CD4-positive, alpha-beta T cell (primary cell): ENCODE measurements at regions not wholly inside any gene's neighbourhood (a gene's known extent, or its start where the extent isn't known, plus 50 kb on each side); places are given as distances from the start of the nearest gene placed in this dataset.

Source experiments
- ATAC-seq: fragments of 200-7000 bp; cut with Tn5 transposase; one replicate; pipeline ENCODE4 v1.10.0; 2022; ENCODE audit warnings: mild to moderate bottlenecking; ENCODE audit not compliant: poor library complexity
- CTCF ChIA-PET: fragments of 350-600 bp; sonication (Branson Sonifier 250); formaldehyde crosslinking; loops from one replicate; lab custom pipeline; 2021; ENCODE audit warnings: antibody characterized with exemption, inconsistent platforms; lab: Charles Lee
- POLR2A ChIA-PET: fragments of 350-600 bp; sonication (Branson Sonifier 250); formaldehyde crosslinking; loops from one replicate; lab custom pipeline; 2021; ENCODE audit warnings: antibody characterized with exemption, inconsistent platforms; lab: Charles Lee
- DNase-seq, 14 experiments: peaks; one replicate each; pipeline ENCODE4 v3.0.0-alpha.2; 2013 to 2020; ENCODE audit warnings: mixed read lengths in 2 of 14
- H3K27ac ChIP-seq, 2 donors: one replicate each; pipeline versions ENCODE4 v1.5.1 to v1.7.0; 2013; ENCODE audit warnings: low read length in 2 of 2, low read depth in 1 of 2, mild to moderate bottlenecking in 1 of 2
- H3K27me3 ChIP-seq, 2 experiments: 1 replicate in 1 of 2; 2 replicates in 1 of 2; pipeline versions ENCODE4 v1.6.1 to v1.7.0; 2013; ENCODE audit warnings: low read length in 2 of 2, control low read depth in 1 of 2, mild to moderate bottlenecking in 1 of 2, moderate library complexity in 1 of 2; ENCODE audit not compliant: insufficient read depth in 2 of 2, control insufficient read depth in 1 of 2
- H3K36me3 ChIP-seq: one replicate; pipeline ENCODE4 v1.6.1; 2013; ENCODE audit warnings: low read length, control low read depth; ENCODE audit not compliant: insufficient read depth
- H3K4me1 ChIP-seq: one replicate; pipeline ENCODE4 v1.6.1; 2013; ENCODE audit warnings: low read length, control low read depth; ENCODE audit not compliant: insufficient read depth
- H3K4me3 ChIP-seq: one replicate; pipeline ENCODE4 v1.5.1; 2013; ENCODE audit warnings: mild to moderate bottlenecking, low read length, moderate library complexity
- H3K9me3 ChIP-seq, 2 experiments: 1 replicate in 1 of 2; 2 replicates in 1 of 2; pipeline versions ENCODE4 v1.6.1 to v1.7.0; 2013; ENCODE audit warnings: low read length in 2 of 2, mild to moderate bottlenecking in 2 of 2, control low read depth in 1 of 2, moderate library complexity in 1 of 2; ENCODE audit not compliant: control insufficient read depth in 1 of 2, insufficient read depth in 1 of 2
- H3K27ac Mint-ChIP-seq: one replicate; pipeline ENCODE4 v1.8.0; 2020; ENCODE audit warnings: mixed read lengths
- H3K27me3 Mint-ChIP-seq: one replicate; pipeline ENCODE4 v1.8.0; 2021; ENCODE audit warnings: mixed read lengths
- H3K36me3 Mint-ChIP-seq: one replicate; pipeline ENCODE4 v1.8.0; 2021; ENCODE audit warnings: low read depth, mixed read lengths
- H3K4me1 Mint-ChIP-seq: one replicate; pipeline ENCODE4 v1.8.0; 2021; ENCODE audit warnings: low read depth, mixed read lengths
- H3K4me3 Mint-ChIP-seq: one replicate; pipeline ENCODE4 v1.8.0; 2020; ENCODE audit warnings: mild to moderate bottlenecking, mixed read lengths
- H3K9me3 Mint-ChIP-seq: one replicate; pipeline ENCODE4 v1.8.0; 2020; ENCODE audit warnings: mixed read lengths
- intact Hi-C, 2 experiments: fragments of 100-400 bp; cut with DNase I in 1 of 2; cut with micrococcal nuclease in 1 of 2; formaldehyde crosslinking; loops; one replicate each; pipeline versions ENCODE4 v1.15.1 to v1.9.0; 2023 to 2025; cut with DNase I, micrococcal nuclease
- TF ChIP-seq, protein P1 (sequence below): fragments of 200-600 bp; IDR thresholded peaks from one replicate; pipeline ENCODE4 v1.8.0; 2022; ENCODE audit warnings: antibody characterized with exemption, mild to moderate bottlenecking

DNA sequence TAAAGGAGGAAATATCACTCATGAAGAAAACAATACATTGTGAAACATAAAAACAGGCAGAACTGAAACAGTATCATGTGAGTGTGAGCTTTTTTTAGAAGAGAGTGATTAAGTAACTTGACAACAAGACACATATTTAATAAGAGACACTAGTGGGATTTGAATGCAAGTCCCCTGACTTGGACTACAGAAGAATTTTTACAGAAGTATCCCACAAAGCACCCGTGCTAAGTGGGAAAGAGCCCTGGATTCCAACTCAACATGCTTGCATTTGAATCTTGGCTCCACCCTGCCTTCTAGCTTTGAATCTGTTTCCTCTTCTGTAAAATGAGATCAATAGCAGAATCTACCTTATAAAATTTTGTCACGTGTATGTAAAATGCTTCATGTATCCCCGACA, 166.2 kb downstream of the ZNF365 start:
- H3K36me3 ChIP-seq: no peaks in the 10 kb centered on the region
- intact Hi-C loops: no loop called here
- CTCF ChIA-PET: no interaction called here
- H3K4me3 ChIP-seq: no peak overlapping the region
- H3K27me3 ChIP-seq: no peaks in the 10 kb centered on the region
- no peak overlapping the region for H3K27ac Mint-ChIP-seq
- no peak overlapping the region for H3K4me3 Mint-ChIP-seq
- no peaks in the 10 kb centered on the region for H3K4me1 Mint-ChIP-seq
- no peaks in the 10 kb centered on the region for H3K4me1 ChIP-seq
- POLR2A ChIA-PET: no interaction called here
- no peaks in the 10 kb centered on the region for H3K27me3 Mint-ChIP-seq
- H3K9me3 Mint-ChIP-seq: peaks cover 2% of the 10 kb centered on the region
- TF ChIP-seq, protein P1, sequence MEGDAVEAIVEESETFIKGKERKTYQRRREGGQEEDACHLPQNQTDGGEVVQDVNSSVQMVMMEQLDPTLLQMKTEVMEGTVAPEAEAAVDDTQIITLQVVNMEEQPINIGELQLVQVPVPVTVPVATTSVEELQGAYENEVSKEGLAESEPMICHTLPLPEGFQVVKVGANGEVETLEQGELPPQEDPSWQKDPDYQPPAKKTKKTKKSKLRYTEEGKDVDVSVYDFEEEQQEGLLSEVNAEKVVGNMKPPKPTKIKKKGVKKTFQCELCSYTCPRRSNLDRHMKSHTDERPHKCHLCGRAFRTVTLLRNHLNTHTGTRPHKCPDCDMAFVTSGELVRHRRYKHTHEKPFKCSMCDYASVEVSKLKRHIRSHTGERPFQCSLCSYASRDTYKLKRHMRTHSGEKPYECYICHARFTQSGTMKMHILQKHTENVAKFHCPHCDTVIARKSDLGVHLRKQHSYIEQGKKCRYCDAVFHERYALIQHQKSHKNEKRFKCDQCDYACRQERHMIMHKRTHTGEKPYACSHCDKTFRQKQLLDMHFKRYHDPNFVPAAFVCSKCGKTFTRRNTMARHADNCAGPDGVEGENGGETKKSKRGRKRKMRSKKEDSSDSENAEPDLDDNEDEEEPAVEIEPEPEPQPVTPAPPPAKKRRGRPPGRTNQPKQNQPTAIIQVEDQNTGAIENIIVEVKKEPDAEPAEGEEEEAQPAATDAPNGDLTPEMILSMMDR: no peak
- ATAC-seq (no peak), DNase-seq (no peak)
- no peaks in the 10 kb centered on the region for H3K9me3 ChIP-seq
- no peaks in the 10 kb centered on the region for H3K36me3 Mint-ChIP-seq
- peak overlapping the region in 1 of 2 donors; percentile 8 for H3K27ac ChIP-seq

DNA sequence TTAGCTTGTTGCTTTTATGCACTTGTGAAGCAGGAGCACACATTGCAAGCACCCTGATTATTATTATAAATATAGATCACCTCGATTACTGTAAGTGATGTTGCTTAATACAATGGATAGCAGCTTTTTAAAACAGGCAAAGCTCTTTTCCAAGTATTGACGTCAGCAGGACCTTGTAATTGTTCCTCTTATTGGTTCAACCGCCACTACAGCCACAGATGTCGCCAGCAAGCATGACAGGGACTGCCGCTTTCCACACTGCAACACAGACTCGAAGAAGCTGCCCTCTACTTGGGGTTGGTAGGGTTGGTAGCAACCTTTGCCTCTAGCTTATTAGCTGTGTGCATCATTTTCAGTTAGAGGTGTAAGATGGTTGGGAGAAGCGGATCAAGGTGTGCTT, 167.6 kb downstream of the ZNF365 start:
- no peaks in the 10 kb centered on the region for H3K9me3 ChIP-seq
- H3K9me3 Mint-ChIP-seq: peaks cover 2% of the 10 kb centered on the region
- DNase-seq (peak in 2 of 14 experiments; percentile 44 to 53), ATAC-seq (no peak)
- no peak overlapping the region for H3K4me3 Mint-ChIP-seq
- intact Hi-C loops: no loop called here
- POLR2A ChIA-PET: no interaction called here
- TF ChIP-seq, protein P1: no peak
- H3K27ac Mint-ChIP-seq: no peak overlapping the region
- no peaks in the 10 kb centered on the region for H3K4me1 Mint-ChIP-seq
- H3K36me3 Mint-ChIP-seq: no peaks in the 10 kb centered on the region
- H3K27me3 Mint-ChIP-seq: no peaks in the 10 kb centered on the region
- no peaks in the 10 kb centered on the region for H3K36me3 ChIP-seq
- CTCF ChIA-PET: no interaction called here
- no peak overlapping the region for H3K27ac ChIP-seq
- H3K4me3 ChIP-seq: no peak overlapping the region
- no peaks in the 10 kb centered on the region for H3K27me3 ChIP-seq
- no peaks in the 10 kb centered on the region for H3K4me1 ChIP-seq

DNA sequence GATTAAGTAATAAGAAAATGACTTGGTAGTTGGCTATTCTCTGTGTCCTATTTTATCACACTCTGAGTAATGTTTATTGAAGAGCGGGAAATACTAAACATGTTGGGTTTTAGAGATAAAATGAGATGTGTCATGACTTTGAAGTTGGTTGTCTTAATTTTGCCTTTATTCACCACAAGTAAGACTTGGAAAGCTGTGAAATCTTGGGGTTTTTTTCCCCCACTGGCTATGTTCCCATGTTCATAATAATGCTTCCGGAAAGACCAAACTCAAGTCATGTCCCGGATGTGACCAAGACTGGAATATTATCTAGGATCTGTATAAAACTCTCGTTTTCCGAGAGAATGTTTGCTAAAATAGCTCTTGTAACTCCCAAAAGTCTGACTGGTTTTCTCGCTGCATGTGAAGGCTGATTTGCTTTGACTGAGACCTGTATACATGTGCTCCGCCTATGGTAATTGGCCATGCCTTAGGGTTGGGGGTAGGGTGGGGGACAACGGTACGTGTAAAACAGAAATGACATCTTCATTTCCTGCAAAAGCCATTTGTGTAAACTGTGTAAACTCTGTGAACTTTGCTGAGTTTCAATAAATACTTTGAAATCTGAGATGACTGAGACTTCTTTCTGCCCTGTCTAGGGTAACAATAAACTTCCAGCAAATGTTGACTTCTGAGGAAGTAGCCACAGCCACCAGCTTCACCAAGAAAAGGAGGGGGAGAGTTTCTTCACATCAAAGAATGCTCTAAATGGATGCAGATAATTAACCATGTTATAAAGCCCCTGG, 169.6 kb downstream of the ZNF365 start:
- DNase-seq: no peak
- Histone ChIP-seq H3K9me3 (no peaks in the 10 kb centered on the region), H3K27ac (no peak overlapping the region), H3K27me3 (no peaks in the 10 kb centered on the region), H3K36me3 (no peaks in the 10 kb centered on the region), H3K4me3 (no peak overlapping the region), H3K4me1 (no peaks in the 10 kb centered on the region)
- TF ChIP-seq, protein P1: no peak
- intact Hi-C loops: no loop called here
- ATAC-seq: no peak
- POLR2A ChIA-PET: no interaction called here
- Mint-ChIP-seq H3K36me3 (no peaks in the 10 kb centered on the region), H3K4me3 (no peak overlapping the region), H3K27me3 (no peaks in the 10 kb centered on the region), H3K4me1 (no peaks in the 10 kb centered on the region), H3K27ac (no peak overlapping the region), H3K9me3 (peaks cover 2% of the 10 kb centered on the region)
- CTCF ChIA-PET: no interaction called here
